ENCODE measurements at regions not wholly inside any gene's neighbourhood (a gene's known extent, or its start where the extent isn't known, plus 50 kb on each side); places are given as distances from the start of the nearest gene placed in this dataset.
"Not testable (repeated sequence)": the region's sequence is repeated elsewhere in the genome, so short reads cannot be mapped to it uniquely, and the experiment has no call there.

DNA sequence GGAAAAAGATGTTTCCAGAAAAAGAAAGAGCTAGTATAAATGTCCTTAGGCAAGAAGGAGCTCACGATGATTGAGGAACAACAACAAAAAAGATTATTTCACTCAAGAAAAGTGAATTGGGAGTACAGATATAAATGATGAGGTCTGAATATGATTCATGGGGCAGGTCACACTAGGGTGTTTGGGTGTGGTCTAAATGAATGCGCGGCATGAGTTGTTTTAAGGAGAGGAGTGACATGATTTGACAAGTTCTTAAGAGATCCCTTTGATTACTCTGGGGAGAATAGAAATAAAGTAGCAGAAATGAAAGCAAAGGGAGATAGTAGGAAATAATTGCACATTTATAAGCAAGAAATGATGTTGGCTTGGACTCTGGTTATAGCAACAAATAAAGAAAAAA, 59.3 kb downstream of the NUTM2D start:
- H3K4me3 ChIP-seq (replicated peaks; ENCODE audit: insufficient read depth, low read length); DNase-seq (ENCODE audit: low read depth in 1 of 2, low spot score in 1 of 2); H3K27me3 ChIP-seq (ENCODE audit: insufficient read depth, poor library complexity, severe bottlenecking); H3K27ac ChIP-seq (replicated peaks): not testable (repeated sequence)

DNA sequence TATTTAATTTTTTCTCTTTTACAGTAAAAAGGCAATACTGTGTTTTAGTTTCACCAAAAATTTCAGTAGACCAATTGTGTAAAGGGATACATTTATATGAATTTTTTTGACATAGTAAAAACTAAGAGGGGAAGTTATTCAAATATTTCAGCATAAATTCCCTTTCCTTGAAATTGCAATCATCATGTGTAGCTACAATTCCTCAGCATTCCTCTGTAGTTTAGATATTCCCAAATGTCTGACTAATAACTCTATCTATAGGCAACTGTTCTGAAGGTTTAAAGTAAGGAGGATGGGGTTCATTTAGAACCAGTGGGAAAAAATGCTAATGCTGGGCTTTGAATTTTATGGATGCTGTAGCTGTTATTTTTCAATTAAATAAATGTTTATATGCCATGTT, 65.1 kb downstream of the NUTM2D start:
- not testable (repeated sequence) for H3K27ac ChIP-seq (replicated peaks); H3K27me3 ChIP-seq (ENCODE audit: insufficient read depth, poor library complexity, severe bottlenecking); H3K4me3 ChIP-seq (replicated peaks; ENCODE audit: insufficient read depth, low read length); DNase-seq (ENCODE audit: low read depth in 1 of 2, low spot score in 1 of 2)

DNA sequence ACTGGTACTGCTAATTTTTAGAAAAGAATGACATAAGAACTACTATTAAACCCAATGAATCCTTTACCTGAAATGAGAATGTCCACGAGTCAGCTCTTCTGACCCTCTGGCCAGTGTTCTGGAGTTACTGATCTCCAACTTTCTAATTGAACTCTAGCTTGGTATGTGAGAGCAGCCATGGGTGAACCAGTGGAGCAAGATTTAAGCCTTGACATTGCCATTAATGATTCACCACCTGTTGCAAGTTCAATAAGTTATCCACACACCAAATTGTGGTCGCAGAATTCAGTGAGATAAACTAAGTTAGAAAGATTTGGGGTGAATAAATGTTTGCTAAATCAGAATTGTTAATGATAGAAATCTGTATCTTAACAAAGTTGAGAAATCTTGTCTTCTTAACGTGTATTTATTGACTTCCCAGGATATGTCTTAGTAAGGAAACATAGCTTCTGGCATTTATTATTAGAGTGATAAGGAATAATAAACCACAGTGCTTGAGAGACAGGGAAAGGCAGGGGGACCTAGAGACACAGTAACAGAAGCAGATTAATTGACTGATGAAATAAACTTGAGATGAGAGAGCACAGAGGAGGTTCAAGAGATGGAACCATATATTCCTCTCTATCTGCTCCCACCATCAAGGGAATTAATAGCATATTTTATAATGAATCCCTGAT, 67.3 kb downstream of the NUTM2D start:
- H3K27ac ChIP-seq (replicated peaks); H3K27me3 ChIP-seq (ENCODE audit: insufficient read depth, poor library complexity, severe bottlenecking); DNase-seq (ENCODE audit: low read depth in 1 of 2, low spot score in 1 of 2); H3K4me3 ChIP-seq (replicated peaks; ENCODE audit: insufficient read depth, low read length): not testable (repeated sequence)

DNA sequence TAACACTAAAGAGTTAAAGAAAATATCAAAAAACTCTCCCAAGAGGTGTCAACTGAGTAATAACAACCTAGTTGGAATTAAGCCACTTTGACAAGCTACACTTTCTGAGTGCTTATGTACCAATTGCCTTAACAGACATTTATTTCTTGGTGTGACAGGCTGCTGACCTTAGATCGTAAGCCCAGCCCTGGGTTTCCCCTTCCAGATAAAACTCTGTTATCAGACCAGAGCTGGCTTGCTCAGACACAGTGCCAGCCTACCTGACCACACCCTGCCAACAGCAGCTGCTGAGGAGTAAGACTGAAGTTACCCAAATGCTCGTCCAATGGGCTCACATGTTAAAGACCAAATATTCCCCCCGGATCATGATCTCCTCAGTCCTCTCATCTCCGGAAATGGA, 70.9 kb upstream of the MINPP1 start:
- not testable (repeated sequence) for DNase-seq (ENCODE audit: low read depth in 1 of 2, low spot score in 1 of 2); H3K4me3 ChIP-seq (replicated peaks; ENCODE audit: insufficient read depth, low read length); H3K27ac ChIP-seq (replicated peaks); H3K27me3 ChIP-seq (ENCODE audit: insufficient read depth, poor library complexity, severe bottlenecking)

DNA sequence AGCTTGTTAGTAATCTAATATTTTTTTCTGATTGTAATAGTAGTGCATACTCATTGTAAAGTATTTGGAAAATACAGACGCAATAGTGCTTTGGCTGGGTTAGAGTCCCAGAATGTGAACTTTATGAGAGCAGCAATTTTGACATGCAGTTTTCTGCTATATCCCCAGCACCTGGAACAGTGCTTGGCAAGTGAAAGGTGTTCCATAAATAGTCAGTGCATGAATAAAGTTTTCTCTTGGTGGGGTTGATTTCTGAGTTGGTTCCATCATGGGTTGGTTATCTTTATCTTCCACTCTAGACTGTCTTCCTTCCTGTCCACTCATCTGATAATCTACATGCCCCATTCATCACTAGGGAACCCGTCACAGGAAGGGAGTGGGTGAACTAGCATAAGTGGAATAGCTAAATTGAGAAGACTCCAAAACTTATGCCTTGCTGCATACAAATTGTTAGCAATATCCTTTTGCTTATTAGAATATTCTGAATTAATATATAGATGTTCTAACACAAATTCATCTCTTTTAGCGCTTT, 69.3 kb upstream of the MINPP1 start:
- not testable (repeated sequence) for DNase-seq (ENCODE audit: low read depth in 1 of 2, low spot score in 1 of 2); H3K27me3 ChIP-seq (ENCODE audit: insufficient read depth, poor library complexity, severe bottlenecking); H3K4me3 ChIP-seq (replicated peaks; ENCODE audit: insufficient read depth, low read length); H3K27ac ChIP-seq (replicated peaks)

DNA sequence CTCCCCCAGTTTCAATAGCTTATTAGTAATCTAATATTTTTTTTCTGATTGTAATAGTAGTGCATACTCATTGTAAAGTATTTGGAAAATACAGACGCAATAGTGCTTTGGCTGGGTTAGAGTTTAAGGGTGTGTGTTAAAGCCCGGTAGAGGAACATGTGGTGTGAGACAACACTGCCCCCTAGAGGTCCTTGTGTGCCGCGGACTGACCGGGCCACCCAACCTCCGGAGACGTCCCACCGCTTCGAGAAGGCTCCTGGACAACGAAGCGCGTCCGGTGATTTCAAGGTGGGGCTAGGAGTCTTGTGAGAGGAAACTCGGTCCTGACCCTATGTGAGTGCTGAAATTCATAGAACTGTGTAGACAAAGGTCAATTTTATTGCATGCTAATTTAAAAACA, 68.6 kb upstream of the MINPP1 start:
- DNase-seq (ENCODE audit: low read depth in 1 of 2, low spot score in 1 of 2): peak in 1 of 2 experiments; percentile 5

DNA sequence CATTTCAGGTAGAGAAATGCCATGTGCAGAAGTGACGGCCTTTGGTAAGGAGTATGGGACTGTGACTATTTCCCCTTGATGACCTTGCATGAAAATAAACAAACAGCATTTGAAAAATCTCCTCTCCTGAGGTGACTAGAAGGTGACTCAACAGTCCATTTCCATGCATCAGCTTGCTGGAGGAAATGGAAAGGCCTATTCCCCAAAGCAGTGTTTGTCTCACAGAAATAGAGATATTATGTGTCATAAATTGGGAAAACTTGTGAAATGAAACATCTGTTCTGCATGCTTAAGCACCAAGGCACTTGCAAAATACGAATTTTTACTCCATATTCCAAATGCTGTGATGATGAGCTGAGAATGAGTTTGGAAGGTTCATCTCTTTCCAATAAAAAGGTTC, 67.2 kb upstream of the MINPP1 start:
- H3K4me3 ChIP-seq (replicated peaks; ENCODE audit: insufficient read depth, low read length); H3K27me3 ChIP-seq (ENCODE audit: insufficient read depth, poor library complexity, severe bottlenecking); DNase-seq (ENCODE audit: low read depth in 1 of 2, low spot score in 1 of 2); H3K27ac ChIP-seq (replicated peaks): not testable (repeated sequence)

More for the DNA sequence above, 68.6 kb upstream of the MINPP1 start:
- not testable (repeated sequence) for H3K4me3 ChIP-seq (replicated peaks; ENCODE audit: insufficient read depth, low read length); H3K27ac ChIP-seq (replicated peaks); H3K27me3 ChIP-seq (ENCODE audit: insufficient read depth, poor library complexity, severe bottlenecking)

Measured in HL-60 (cell line).